ENCODE measurements at regions not wholly inside any gene's neighbourhood (a gene's known extent, or its start where the extent isn't known, plus 50 kb on each side); places are given as distances from the start of the nearest gene placed in this dataset.

DNA sequence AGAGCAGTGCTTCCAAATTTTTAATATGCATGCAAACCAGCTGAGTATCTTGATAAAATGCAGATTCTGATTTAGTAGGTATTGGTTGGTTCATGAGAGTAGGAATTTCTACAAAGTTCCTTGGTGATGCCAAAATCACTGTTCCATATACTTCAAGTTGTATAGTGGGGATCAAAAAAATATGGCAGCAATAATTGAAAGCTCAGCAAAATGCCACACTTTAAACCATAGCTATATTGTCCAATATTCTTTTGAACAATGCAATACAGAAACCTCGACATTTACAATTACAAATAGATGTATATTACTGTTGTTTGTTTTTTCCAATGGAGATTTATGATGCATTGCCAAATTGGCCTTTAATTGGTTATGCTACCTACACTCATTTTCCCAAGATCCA is 55.7 kb upstream of the NCAM2 start:
- Histone ChIP-seq H3K27ac (no peak overlapping the region), H3K27me3 (no peaks in the 10 kb centered on the region), H3K36me3 (no peaks in the 10 kb centered on the region), H3K9me3 (no peaks in the 10 kb centered on the region), H3K4me1 (no peaks in the 10 kb centered on the region), H3K4me3 (no peak overlapping the region)
- no peak for TF ChIP-seq POLR2AphosphoS5 (IDR thresholded peaks at IDR 0.05)
- TF ChIP-seq POLR2A (IDR thresholded peaks at IDR 0.05), result no peak
- TF ChIP-seq, protein P1, sequence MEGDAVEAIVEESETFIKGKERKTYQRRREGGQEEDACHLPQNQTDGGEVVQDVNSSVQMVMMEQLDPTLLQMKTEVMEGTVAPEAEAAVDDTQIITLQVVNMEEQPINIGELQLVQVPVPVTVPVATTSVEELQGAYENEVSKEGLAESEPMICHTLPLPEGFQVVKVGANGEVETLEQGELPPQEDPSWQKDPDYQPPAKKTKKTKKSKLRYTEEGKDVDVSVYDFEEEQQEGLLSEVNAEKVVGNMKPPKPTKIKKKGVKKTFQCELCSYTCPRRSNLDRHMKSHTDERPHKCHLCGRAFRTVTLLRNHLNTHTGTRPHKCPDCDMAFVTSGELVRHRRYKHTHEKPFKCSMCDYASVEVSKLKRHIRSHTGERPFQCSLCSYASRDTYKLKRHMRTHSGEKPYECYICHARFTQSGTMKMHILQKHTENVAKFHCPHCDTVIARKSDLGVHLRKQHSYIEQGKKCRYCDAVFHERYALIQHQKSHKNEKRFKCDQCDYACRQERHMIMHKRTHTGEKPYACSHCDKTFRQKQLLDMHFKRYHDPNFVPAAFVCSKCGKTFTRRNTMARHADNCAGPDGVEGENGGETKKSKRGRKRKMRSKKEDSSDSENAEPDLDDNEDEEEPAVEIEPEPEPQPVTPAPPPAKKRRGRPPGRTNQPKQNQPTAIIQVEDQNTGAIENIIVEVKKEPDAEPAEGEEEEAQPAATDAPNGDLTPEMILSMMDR (IDR thresholded peaks at IDR 0.05), result no peak
- no peak for TF ChIP-seq EP300 (IDR thresholded peaks at IDR 0.05)
- ATAC-seq, result no peak
- WGBS, 2 donors (ENCODE audit: low coverage in 1 of 2), result 94 to 100% methylated on average over 1 of the region's 1 CpG

DNA sequence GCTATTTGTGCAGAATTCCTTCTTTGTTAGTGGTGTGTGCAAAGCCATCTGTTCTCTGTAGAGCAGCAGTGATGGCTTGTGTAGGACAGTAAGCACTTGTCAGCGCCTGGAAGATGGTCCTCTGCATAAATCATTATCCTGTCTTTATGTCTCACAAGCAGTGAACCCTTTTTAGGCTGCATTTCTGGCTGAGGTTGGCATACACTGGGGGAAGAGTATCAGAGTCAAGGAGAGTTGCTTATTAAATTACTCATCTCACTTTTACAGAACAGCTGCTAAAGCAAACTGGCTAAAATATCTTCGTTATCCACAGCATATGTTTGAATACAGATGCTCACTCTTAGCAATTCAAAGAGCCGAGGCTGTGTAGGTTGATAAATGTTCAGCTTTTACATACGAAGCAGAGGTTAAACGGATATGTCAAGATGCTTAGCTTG is 54.6 kb upstream of the NCAM2 start:
- H3K9me3 ChIP-seq, result no peaks in the 10 kb centered on the region
- 14 to 16% methylated on average over 5 of the region's 5 CpGs for WGBS, 2 donors (ENCODE audit: low coverage in 1 of 2)
- H3K4me1 ChIP-seq, result no peaks in the 10 kb centered on the region
- no peaks in the 10 kb centered on the region for H3K27me3 ChIP-seq
- no peak for TF ChIP-seq EP300 (IDR thresholded peaks at IDR 0.05)
- TF ChIP-seq, protein P1 (IDR thresholded peaks at IDR 0.05), result no peak
- no peak for TF ChIP-seq POLR2A (IDR thresholded peaks at IDR 0.05)
- no peak for TF ChIP-seq POLR2AphosphoS5 (IDR thresholded peaks at IDR 0.05)
- H3K36me3 ChIP-seq, result no peaks in the 10 kb centered on the region
- no peak overlapping the region for H3K4me3 ChIP-seq
- no peak overlapping the region for H3K27ac ChIP-seq
- ATAC-seq, result no peak

DNA sequence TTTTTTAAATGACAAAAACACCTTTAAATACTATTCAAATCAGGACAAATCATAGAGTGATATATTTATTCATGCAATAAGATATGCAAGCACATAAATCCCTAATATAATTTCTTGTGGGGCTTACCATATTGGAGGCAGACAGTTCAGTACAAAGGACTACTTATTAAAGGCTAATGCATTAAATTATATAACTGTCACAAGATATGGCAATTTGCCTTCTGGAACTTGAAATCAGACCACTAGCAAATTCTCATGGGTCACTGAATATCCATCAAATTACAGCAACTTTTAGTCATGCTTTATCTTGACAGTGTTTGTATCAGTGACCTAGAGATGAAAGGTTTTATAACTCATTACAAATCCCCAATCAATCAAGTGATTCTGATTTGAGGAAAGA is 54.1 kb upstream of the NCAM2 start:
- Histone ChIP-seq H3K4me1 (no peaks in the 10 kb centered on the region), H3K9me3 (no peaks in the 10 kb centered on the region), H3K4me3 (no peak overlapping the region), H3K27ac (no peak overlapping the region), H3K36me3 (no peaks in the 10 kb centered on the region), H3K27me3 (no peaks in the 10 kb centered on the region)
- ATAC-seq, result no peak
- TF ChIP-seq POLR2AphosphoS5 (IDR thresholded peaks at IDR 0.05), result no peak
- no peak for TF ChIP-seq POLR2A (IDR thresholded peaks at IDR 0.05)
- no peak for TF ChIP-seq EP300 (IDR thresholded peaks at IDR 0.05)
- TF ChIP-seq, protein P1 (IDR thresholded peaks at IDR 0.05), result no peak

DNA sequence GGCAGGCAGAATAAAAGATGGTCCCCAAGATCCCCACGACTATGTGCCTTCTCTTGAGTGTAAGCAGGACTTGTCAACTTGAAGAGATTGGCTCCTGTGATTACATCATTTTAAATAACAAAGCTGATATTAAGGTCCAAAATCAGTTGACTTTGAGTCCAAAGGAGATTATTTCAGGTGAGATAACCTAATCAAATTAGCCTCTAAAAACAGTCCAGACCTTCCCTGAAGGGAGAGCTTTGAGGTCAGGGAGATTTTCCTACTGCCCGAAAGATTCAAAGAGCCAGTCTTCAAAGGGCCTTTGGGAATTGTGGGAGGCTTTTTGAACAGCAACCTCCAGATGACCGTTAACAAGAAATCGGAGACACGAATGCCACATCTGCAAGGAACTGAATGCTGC is 51.5 kb upstream of the NCAM2 start:
- Histone ChIP-seq H3K4me1 (no peaks in the 10 kb centered on the region), H3K27ac (no peak overlapping the region), H3K4me3 (no peak overlapping the region), H3K27me3 (no peaks in the 10 kb centered on the region), H3K9me3 (no peaks in the 10 kb centered on the region), H3K36me3 (no peaks in the 10 kb centered on the region)
- no peak for ATAC-seq
- TF ChIP-seq EP300 (IDR thresholded peaks at IDR 0.05) (no peak), POLR2A (IDR thresholded peaks at IDR 0.05) (no peak), POLR2AphosphoS5 (IDR thresholded peaks at IDR 0.05) (no peak)
- TF ChIP-seq, protein P1 (IDR thresholded peaks at IDR 0.05), result no peak
- 81% methylated on average over 4 of the region's 5 CpGs; no CpG with 5 or more reads in 1 of the 2 donors for WGBS, 2 donors (ENCODE audit: low coverage in 1 of 2)

Small RNAs in the stretch of these regions (small RNA-seq; reads per million reads assigned to genes)
- gene AL157359.3, result 0 reads per million in 4 donors
- 0 reads per million in 4 donors for gene AP001506.1
- gene MIR548X, result 0 reads per million in 4 donors
- 0 reads per million in 4 donors for gene RN7SKP147
- gene RNU1-139P, result 0 reads per million in 4 donors
- gene RNU6-772P, result 0 reads per million in 4 donors
- 0 reads per million in 4 donors for gene RPL37P4

Data from gastroesophageal sphincter (tissue), 4 donors.